Stomach (tissue), 8 donors: ENCODE measurements at regions not wholly inside any gene's neighbourhood (a gene's known extent, or its start where the extent isn't known, plus 50 kb on each side); places are given as distances from the start of the nearest gene placed in this dataset.
"Not testable (repeated sequence)": the region's sequence is repeated elsewhere in the genome, so short reads cannot be mapped to it uniquely, and the experiment has no call there.

Experiments
- DNase-seq, 2 donors: peaks; one replicate each; pipeline versions ENCODE4 v3.0.0 to v3.0.0-alpha.2; 2013 to 2019
- H3K27ac ChIP-seq, 5 donors: fragments of 200-600 bp in 4 of 5; sonication (generic) in 4 of 5; one replicate each; pipeline ENCODE4 v1.5.1; 2013 to 2019; ENCODE audit warnings: mild to moderate bottlenecking in 1 of 5, moderate library complexity in 1 of 5
- H3K27me3 ChIP-seq, 3 donors: fragments of 200-600 bp; sonication (generic); one replicate each; pipeline ENCODE4 v1.5.1; 2017 to 2019; ENCODE audit warnings: mixed run types in 1 of 3
- H3K36me3 ChIP-seq, 4 donors: fragments of 200-600 bp; sonication (generic); 1 replicate in 3 of 4; 2 replicates in 1 of 4; pipeline ENCODE4 v1.5.1; 2016 to 2019
- H3K4me1 ChIP-seq, 4 donors: fragments of 200-600 bp; sonication (generic); one replicate each; pipeline ENCODE4 v1.5.1; 2016 to 2019
- H3K4me3 ChIP-seq, 4 donors: fragments of 200-600 bp; sonication (generic) in 3 of 4; one replicate each; pipeline ENCODE4 v1.5.1; 2016 to 2019; ENCODE audit warnings: mild to moderate bottlenecking in 1 of 4
- H3K9me3 ChIP-seq, 4 donors: fragments of 200-600 bp; sonication (generic); one replicate each; pipeline ENCODE4 v1.5.1; 2016 to 2019
- EP300 ChIP-seq: sonication (generic); formaldehyde crosslinking; IDR thresholded peaks from one replicate; pipeline ENCODE4 v1.6.1; 2017; ENCODE audit warnings: antibody characterized with exemption
- POLR2A ChIP-seq, 4 donors: fragments of 450-650 bp; IDR thresholded peaks; one replicate each; pipeline ENCODE4 v1.6.1; 2016; ENCODE audit warnings: antibody characterized with exemption in 4 of 4, control low read depth in 2 of 4, mild to moderate bottlenecking in 1 of 4, moderate library complexity in 1 of 4
- POLR2AphosphoS5 ChIP-seq, 3 donors: sonication (generic); formaldehyde crosslinking; IDR thresholded peaks; one replicate each; pipeline ENCODE4 v1.6.1; 2016; ENCODE audit warnings: antibody characterized with exemption in 3 of 3
- WGBS, 5 donors: extraction: QIAGEN DNeasy Blood & Tissue Kit in 3 of 5; methylation state at CpG; one replicate each; pipeline versions ENCODE4 v1.1.5 to v1.1.7; 2013 to 2018; 5-methylcytosine and 5-hydroxymethylcytosine counted together
- intact Hi-C: fragments of 100-400 bp; cut with DNase I; formaldehyde crosslinking; loops from one replicate; pipeline ENCODE4 v1.15.1; 2023; ENCODE audit warnings: low total_unique reads
- TF ChIP-seq, protein P1 (sequence below), 7 experiments: fragments of 450-650 bp in 4 of 7; fragments of 200-600 bp in 3 of 7; sonication (generic) in 3 of 7; IDR thresholded peaks; one replicate each; pipeline ENCODE4 v1.5.1; 2016 to 2019; ENCODE audit warnings: antibody characterized with exemption in 7 of 7, control low read depth in 2 of 7, mild to moderate bottlenecking in 1 of 7
- donor health status: healthy with polysubstance abuse.
- donor health status: Bipolar disorder and iron deficiency.
- donor health status: healthy.

DNA sequence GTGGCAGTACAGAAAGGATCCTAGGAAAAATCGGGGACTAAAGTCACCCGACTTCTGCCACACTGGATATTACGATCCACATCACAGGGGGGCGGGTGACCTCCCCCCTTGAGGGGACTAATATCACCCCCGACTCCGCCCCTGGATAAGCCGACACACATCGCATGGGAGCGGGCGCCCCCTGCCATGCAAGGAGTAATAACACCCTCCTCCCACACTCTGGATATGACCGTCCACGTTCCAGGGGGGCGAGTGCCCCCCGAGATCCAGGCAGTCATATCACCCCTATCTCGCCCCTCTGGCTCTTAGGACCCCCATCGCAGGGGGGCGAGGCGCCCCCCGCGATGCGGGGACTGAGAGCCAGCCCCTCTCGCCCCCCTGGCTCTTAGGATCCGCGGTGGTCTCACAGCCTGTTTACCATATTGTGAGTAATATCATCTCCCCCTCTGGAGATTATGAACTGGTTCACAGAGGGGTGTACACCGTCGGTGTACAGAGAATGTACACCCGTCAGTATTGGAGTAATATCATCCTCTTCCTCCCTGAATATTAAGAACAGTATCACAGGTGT is 423.0 kb downstream of the DIRAS2 start:
- DNase-seq: peak; percentile 6 to 41

DNA sequence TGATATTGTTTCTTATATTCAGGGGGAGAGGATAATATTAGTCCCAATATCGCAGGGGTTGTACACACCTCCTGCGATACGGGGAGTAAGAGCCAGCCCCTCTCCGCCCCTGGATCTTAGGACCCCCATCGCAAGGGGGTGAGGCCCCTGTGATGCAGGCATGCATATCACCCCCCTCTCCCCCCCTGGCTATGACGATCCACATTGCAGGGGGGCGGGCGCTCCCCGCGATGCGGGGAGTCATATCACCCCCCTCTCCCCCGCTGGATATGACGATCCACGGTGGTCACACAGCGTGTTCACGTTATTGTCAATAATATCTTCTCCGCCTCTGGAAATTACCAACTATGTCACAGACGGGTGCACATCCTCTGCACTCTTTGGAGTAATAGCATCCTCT is 420.7 kb downstream of the DIRAS2 start:
- H3K27ac ChIP-seq, H3K4me3 ChIP-seq, intact Hi-C loops, H3K9me3 ChIP-seq, H3K36me3 ChIP-seq, DNase-seq, H3K4me1 ChIP-seq: not testable (repeated sequence)
- 80 to 84% (median 82%) methylated on average over 12 to 18 of the region's 18 CpGs for WGBS, 5 donors
- H3K27me3 ChIP-seq: peaks cover 0 to 20% (median 0%) of the 10 kb centered on the region in 3 donors

More for the DNA sequence above, 423.0 kb downstream of the DIRAS2 start:
- Histone ChIP-seq H3K27ac (no peak overlapping the region), H3K9me3 (no peaks in the 10 kb centered on the region), H3K27me3 (peaks cover 0 to 20% (median 0%) of the 10 kb centered on the region in 3 donors), H3K4me3 (no peak overlapping the region), H3K4me1 (no peaks in the 10 kb centered on the region), H3K36me3 (no peaks in the 10 kb centered on the region)
- 15 to 22% (median 17%) methylated on average over 13 to 27 of the region's 27 CpGs for WGBS, 5 donors
- intact Hi-C loops: no loop called here
- no peak for TF ChIP-seq EP300
- TF ChIP-seq, protein P1, sequence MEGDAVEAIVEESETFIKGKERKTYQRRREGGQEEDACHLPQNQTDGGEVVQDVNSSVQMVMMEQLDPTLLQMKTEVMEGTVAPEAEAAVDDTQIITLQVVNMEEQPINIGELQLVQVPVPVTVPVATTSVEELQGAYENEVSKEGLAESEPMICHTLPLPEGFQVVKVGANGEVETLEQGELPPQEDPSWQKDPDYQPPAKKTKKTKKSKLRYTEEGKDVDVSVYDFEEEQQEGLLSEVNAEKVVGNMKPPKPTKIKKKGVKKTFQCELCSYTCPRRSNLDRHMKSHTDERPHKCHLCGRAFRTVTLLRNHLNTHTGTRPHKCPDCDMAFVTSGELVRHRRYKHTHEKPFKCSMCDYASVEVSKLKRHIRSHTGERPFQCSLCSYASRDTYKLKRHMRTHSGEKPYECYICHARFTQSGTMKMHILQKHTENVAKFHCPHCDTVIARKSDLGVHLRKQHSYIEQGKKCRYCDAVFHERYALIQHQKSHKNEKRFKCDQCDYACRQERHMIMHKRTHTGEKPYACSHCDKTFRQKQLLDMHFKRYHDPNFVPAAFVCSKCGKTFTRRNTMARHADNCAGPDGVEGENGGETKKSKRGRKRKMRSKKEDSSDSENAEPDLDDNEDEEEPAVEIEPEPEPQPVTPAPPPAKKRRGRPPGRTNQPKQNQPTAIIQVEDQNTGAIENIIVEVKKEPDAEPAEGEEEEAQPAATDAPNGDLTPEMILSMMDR (IDR thresholded peaks at IDR 0.05): peak in 3 of 7 experiments; percentile 26 to 51 (median 41)

DNA sequence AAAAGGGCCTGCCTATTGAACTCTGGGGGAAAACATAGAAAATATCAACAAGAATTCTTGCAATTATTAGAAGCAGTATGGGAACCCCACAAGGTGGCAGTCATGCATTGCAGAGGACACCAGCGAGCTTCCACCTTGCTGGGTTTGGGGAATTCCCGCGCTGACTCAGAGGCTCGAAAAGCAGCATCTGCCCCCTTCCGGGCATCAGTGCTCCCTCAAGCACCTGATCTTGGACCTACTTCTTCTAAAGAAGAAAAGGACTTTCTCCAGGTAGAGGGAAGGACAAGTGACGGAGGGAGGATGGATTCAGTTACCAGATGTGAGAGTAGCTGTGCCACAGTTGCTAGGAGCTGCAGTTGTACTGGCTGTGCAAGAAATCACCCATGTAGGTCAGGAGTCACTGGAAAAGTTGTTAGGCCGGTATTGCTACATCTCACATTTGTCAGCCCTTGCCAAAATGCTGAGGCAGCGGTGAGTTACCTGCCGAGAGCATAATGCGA is 415.7 kb downstream of the DIRAS2 start:
- intact Hi-C loops, H3K27me3 ChIP-seq, H3K36me3 ChIP-seq, H3K4me3 ChIP-seq, H3K9me3 ChIP-seq, H3K4me1 ChIP-seq: not testable (repeated sequence)
- peak overlapping the region in 2 of 5 donors; percentile 42 to 50 for H3K27ac ChIP-seq
- 17 to 35% (median 28%) methylated on average over 10 of the region's 10 CpGs for WGBS, 5 donors
- TF ChIP-seq, protein P1 (IDR thresholded peaks at IDR 0.05): peak in 5 of 7 experiments; percentile 28 to 79 (median 62)
- peak in 2 of 3 donors; percentile 18 to 39 for TF ChIP-seq POLR2AphosphoS5 (IDR thresholded peaks at IDR 0.05)
- peak; percentile 67 to 86 for DNase-seq

DNA sequence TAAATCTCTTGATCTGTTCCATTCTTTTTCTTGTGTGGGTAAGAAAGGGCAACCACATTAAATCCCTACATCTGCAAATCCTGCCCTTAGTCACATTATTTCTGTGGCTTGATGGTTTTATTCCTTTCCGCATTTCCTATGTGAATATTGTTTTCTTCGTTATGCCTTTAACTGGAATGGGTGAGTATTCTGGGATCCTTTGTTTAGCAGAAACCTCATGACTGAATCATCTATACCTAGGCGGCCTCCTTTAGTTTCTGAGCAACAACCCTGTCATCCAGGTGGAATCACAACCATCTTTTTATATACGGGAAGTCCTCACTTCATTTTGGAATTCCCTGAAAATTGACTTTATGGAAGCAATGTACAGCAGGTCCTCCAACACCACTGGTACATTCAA is 409.5 kb downstream of the DIRAS2 start:
- H3K4me3 ChIP-seq, H3K36me3 ChIP-seq, H3K27me3 ChIP-seq, intact Hi-C loops, DNase-seq, H3K4me1 ChIP-seq, H3K27ac ChIP-seq, H3K9me3 ChIP-seq: not testable (repeated sequence)
- WGBS, 5 donors: 85 to 90% (median 90%) methylated on average over 4 of the region's 4 CpGs

DNA sequence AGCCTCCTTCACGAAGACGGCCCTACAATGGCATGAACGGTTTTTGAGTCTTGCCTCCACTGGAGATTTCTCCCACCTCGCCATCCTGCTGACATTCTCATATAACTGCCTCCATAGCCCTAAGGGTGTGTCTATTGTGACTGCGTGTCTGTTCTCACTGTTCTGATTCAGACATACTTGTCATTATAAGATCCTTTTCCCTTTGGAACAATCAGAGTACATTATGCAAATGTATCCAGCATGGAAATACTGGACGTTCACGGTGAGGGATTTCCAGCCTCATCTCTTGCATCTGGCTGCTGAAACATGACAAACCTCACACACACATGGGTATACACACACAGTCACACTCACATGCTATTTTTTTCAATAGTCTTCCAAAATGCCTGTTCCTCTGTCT is 402.1 kb downstream of the DIRAS2 start:
- no peaks in the 10 kb centered on the region for H3K27me3 ChIP-seq
- no peaks in the 10 kb centered on the region for H3K36me3 ChIP-seq
- 83 to 87% (median 84%) methylated on average over 7 of the region's 7 CpGs for WGBS, 5 donors
- no peak overlapping the region for H3K4me3 ChIP-seq
- no peaks in the 10 kb centered on the region for H3K9me3 ChIP-seq
- intact Hi-C loops: no loop called here
- TF ChIP-seq EP300 (no peak), POLR2AphosphoS5 (IDR thresholded peaks at IDR 0.05) (no peak), POLR2A (IDR thresholded peaks at IDR 0.05) (no peak)
- TF ChIP-seq, protein P1 (IDR thresholded peaks at IDR 0.05): no peak
- no peak overlapping the region for H3K27ac ChIP-seq
- H3K4me1 ChIP-seq: no peaks in the 10 kb centered on the region
- no peak for DNase-seq
